ENCODE measurements at regions not wholly inside any gene's neighbourhood (a gene's known extent, or its start where the extent isn't known, plus 50 kb on each side); places are given as distances from the start of the nearest gene placed in this dataset.

DNA sequence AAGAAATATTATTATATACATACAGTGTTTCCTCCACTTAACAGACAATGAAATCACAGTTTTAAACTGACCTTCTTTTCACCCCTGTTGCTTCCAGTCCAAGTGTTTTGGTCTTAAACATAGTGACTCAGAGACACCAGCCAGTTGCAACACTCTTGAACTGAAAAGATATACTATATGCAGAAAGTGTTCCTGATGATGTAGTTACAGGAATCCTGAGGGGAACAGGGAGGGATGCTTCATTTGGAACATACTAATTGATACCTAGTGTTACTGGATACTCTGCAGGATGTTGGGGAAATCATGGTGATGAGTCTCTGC is 420.8 kb downstream of the CCDC91 start:
- TF ChIP-seq, protein P1, sequence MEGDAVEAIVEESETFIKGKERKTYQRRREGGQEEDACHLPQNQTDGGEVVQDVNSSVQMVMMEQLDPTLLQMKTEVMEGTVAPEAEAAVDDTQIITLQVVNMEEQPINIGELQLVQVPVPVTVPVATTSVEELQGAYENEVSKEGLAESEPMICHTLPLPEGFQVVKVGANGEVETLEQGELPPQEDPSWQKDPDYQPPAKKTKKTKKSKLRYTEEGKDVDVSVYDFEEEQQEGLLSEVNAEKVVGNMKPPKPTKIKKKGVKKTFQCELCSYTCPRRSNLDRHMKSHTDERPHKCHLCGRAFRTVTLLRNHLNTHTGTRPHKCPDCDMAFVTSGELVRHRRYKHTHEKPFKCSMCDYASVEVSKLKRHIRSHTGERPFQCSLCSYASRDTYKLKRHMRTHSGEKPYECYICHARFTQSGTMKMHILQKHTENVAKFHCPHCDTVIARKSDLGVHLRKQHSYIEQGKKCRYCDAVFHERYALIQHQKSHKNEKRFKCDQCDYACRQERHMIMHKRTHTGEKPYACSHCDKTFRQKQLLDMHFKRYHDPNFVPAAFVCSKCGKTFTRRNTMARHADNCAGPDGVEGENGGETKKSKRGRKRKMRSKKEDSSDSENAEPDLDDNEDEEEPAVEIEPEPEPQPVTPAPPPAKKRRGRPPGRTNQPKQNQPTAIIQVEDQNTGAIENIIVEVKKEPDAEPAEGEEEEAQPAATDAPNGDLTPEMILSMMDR (conservative IDR thresholded peaks at IDR 0.05; ENCODE audit: low read depth, low read length), result no peak
- TF ChIP-seq EZH2 (IDR thresholded peaks at IDR 0.05; ENCODE audit: borderline replicate concordance, low read depth, low read length, poor library complexity, severe bottlenecking), result no peak
